ENCODE measurements at regions not wholly inside any gene's neighbourhood (a gene's known extent, or its start where the extent isn't known, plus 50 kb on each side); places are given as distances from the start of the nearest gene placed in this dataset.
"Not testable (repeated sequence)": the region's sequence is repeated elsewhere in the genome, so short reads cannot be mapped to it uniquely, and the experiment has no call there.

- DNase-seq, result peak; percentile 26
Measured at GRCh38 chr5:173494446-173494845, 122.0 kb downstream of the BOD1 start.

- DNase-seq, result peak; percentile 27
Measured at GRCh38 chr5:173493846-173494245, 122.6 kb downstream of the BOD1 start.

GRCh38 chr5:173493040-173493439 lies 123.4 kb downstream of the BOD1 start:
- peak; percentile 4 for DNase-seq

- peak; percentile 32 for DNase-seq
Measured at GRCh38 chr5:173490681-173491080, 125.8 kb downstream of the BOD1 start.

GRCh38 chr5:173488144-173488543 lies 128.3 kb downstream of the BOD1 start:
- no peak for DNase-seq

GRCh38 chr5:173487300-173487699 lies 129.2 kb downstream of the BOD1 start:
- peak; percentile 17 for DNase-seq

- DNase-seq, result peak; percentile 19
Measured at GRCh38 chr5:173486355-173487225, 129.9 kb downstream of the BOD1 start.

- no peak for DNase-seq
Measured at GRCh38 chr5:173484569-173484968, 131.9 kb downstream of the BOD1 start.

- DNase-seq, result not testable (repeated sequence)
Measured at GRCh38 chr5:173483599-173483998, 132.9 kb downstream of the BOD1 start.

GRCh38 chr5:173483160-173483559 lies 133.3 kb downstream of the BOD1 start:
- DNase-seq, result no peak

- no peak for DNase-seq
Measured at GRCh38 chr5:173481821-173482220, 134.6 kb downstream of the BOD1 start.

- DNase-seq, result no peak
Measured at GRCh38 chr5:173480896-173481295, 135.6 kb downstream of the BOD1 start.

GRCh38 chr5:173479711-173480110 lies 136.7 kb downstream of the BOD1 start:
- DNase-seq, result no peak

GRCh38 chr5:173477345-173478040 lies 139.0 kb downstream of the BOD1 start:
- no peak for DNase-seq

- DNase-seq, result no peak
Measured at GRCh38 chr5:173475780-173476179, 140.7 kb downstream of the BOD1 start.

- DNase-seq, result no peak
Measured at GRCh38 chr5:173474881-173475287, 141.6 kb downstream of the BOD1 start.

GRCh38 chr5:173473288-173473687 lies 143.2 kb downstream of the BOD1 start:
- no peak for DNase-seq

- no peak for DNase-seq
Measured at GRCh38 chr5:173472784-173473278, 143.6 kb downstream of the BOD1 start.

- DNase-seq, result no peak
Measured at GRCh38 chr5:173472164-173472563, 143.9 kb upstream of the STC2 start.

GRCh38 chr5:173468821-173469251 lies 140.6 kb upstream of the STC2 start:
- DNase-seq, result no peak

GRCh38 chr5:173466227-173466626 lies 138.0 kb upstream of the STC2 start:
- DNase-seq, result no peak

- DNase-seq, result no peak
Measured at GRCh38 chr5:173464813-173465212, 136.6 kb upstream of the STC2 start.

- no peak for DNase-seq
Measured at GRCh38 chr5:173463207-173463606, 135.0 kb upstream of the STC2 start.
